ENCODE measurements at regions not wholly inside any gene's neighbourhood (a gene's known extent, or its start where the extent isn't known, plus 50 kb on each side); places are given as distances from the start of the nearest gene placed in this dataset.

DNA sequence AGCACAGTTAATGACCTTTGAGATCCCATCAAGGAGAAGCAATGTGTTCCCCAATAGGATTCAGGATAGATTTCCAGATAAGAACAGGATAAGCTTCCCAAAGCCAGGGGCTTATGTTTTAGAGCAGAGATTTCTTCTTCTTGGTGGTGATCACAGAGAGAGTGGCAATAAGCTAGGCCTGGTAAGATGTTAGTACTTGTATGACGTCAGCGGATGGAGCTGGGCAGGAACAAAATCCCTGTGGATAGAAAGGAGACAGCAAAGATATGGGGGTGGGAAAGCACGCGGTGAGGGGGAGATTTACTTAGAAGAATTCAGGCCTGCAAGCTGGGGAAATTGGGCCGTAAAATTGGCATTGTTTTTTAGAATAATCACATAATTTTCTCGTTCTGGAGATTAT lies 323.0 kb downstream of the MTX2 start:
- no peak for DNase-seq (ENCODE audit: low read depth in 4 of 4, low spot score in 3 of 4)

- no peak for DNase-seq (ENCODE audit: low read depth in 4 of 4, low spot score in 3 of 4)
Measured at GRCh38 chr2:176595986-176596385, 326.7 kb downstream of the MTX2 start.

DNA sequence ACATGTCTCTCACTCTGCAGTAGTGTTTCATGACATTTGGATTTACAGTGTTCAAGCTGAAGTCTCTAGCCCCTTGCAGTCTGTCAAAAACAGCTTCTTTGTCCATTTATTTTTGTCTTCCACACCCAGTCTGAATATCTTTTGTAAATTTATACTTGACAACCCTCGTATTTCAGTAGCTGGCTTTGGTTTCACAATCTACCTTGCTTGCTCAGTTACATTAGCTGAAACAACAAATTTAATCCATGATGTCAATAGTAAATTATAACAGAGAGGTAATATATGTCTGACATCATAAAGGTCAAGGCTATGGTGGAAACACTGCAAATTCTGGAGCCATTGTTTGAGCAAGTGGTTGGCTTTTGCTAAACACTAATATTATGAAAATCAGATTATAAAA lies 328.7 kb downstream of the MTX2 start:
- DNase-seq (ENCODE audit: low read depth in 4 of 4, low spot score in 3 of 4), result no peak

- no peak for DNase-seq (ENCODE audit: low read depth in 4 of 4, low spot score in 3 of 4)
Measured at GRCh38 chr2:176598351-176598750, 329.1 kb downstream of the MTX2 start.

DNA sequence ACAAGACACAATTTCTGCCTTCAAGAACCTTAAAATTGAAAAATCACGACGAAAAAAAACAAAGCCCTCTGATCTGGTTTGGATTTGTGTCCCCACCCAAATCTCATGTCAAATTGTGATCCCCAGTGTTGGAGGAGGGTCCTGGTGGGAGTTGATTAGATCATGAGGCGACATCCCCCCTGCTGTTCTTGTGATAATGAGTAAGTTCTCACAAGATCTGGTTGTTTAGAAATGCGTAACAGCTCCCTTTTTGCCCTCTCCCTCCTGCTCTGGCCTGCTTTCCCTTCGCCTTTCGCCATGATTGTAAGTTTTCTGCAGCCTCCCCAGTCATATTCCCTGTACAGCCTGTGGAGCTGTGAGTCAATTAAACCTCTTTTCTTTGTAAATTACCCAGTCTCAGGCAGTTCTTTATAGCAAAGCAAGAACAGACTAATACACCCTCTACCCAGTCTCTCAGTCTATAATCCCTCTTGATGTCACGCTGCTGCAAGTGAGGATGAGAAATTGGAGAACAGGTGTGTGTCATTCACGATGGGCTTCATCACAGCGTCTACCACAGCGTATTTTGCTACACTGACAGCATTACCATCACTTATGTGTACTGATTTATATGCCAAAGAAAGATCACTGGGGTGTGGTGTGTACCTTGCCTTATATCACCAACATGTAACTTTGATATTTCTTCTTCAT lies 330.7 kb downstream of the MTX2 start:
- no peak for DNase-seq (ENCODE audit: low read depth in 4 of 4, low spot score in 3 of 4)

GRCh38 chr2:176601066-176601465 lies 331.8 kb downstream of the MTX2 start:
- no peak for DNase-seq (ENCODE audit: low read depth in 4 of 4, low spot score in 3 of 4)

GRCh38 chr2:176612036-176612435 lies 342.8 kb downstream of the MTX2 start:
- DNase-seq (ENCODE audit: low read depth in 4 of 4, low spot score in 3 of 4), result no peak

- DNase-seq (ENCODE audit: low read depth in 4 of 4, low spot score in 3 of 4), result no peak
Measured at GRCh38 chr2:176612736-176613135, 343.5 kb downstream of the MTX2 start.

GRCh38 chr2:176613323-176613987 lies 344.2 kb downstream of the MTX2 start:
- DNase-seq (ENCODE audit: low read depth in 4 of 4, low spot score in 3 of 4), result no peak

DNA sequence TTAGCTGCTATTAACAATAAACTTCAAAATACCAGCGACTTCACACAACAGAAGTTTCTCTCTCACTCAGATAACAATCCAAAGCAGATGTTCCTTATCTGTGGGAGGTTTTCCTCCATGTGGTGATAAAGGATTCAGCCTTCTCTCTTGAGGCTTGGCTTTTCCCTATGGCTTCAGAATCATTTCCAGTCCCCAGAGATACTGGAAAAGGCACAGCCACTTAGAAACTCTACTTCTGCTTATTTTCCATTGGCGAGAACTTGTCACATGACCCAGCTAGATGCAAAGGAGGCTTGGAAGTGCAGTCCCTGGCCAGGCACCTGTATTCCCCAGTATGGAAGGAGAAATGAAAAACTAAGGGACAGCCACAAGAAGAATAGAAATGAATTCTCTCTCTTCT lies 344.8 kb downstream of the MTX2 start:
- DNase-seq (ENCODE audit: low read depth in 4 of 4, low spot score in 3 of 4), result no peak

DNA sequence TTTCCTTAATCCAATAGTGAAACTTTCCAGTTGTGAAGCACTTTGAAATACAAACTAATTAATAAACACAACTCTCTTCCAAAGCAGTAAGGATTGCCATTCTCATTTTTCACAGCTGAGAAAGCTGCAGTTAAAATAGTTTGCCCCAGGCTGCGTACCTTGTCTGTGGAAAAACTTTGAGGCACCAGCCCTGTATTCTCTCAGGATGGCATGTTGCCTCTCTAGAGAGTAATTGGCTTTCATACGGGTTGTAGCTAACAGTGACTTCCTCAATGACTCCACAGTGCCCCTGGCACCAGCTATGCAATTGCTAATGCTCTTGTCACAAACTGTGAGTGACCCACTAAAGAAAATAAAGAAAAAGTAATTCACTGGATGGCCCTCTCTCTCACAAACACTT lies 345.7 kb downstream of the MTX2 start:
- DNase-seq (ENCODE audit: low read depth in 4 of 4, low spot score in 3 of 4), result no peak

DNA sequence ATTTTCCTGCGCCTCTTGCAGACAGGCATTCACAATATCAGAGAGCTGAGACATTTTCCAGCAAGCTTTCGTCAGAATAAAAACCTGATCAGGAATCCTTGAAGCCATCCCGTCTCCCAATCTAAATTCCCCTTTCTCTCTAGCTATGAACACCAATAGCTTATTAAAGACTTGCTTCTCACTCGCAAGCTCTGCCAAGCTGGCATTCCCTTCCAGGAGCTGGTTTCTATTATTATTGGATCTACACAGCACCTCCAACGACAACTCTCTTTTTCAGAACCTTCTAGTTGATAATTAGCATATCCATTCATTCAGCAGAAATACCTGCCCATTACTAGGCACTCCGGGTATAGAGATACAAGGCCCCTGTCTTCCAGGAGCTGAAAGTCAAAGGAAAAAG lies 350.3 kb downstream of the MTX2 start:
- no peak for DNase-seq (ENCODE audit: low read depth in 4 of 4, low spot score in 3 of 4)

- no peak for DNase-seq (ENCODE audit: low read depth in 4 of 4, low spot score in 3 of 4)
Measured at GRCh38 chr2:176621350-176621749, 352.1 kb downstream of the MTX2 start.

GRCh38 chr2:176622792-176623191 lies 353.6 kb downstream of the MTX2 start:
- DNase-seq (ENCODE audit: low read depth in 4 of 4, low spot score in 3 of 4), result no peak

- no peak for DNase-seq (ENCODE audit: low read depth in 4 of 4, low spot score in 3 of 4)
Measured at GRCh38 chr2:176626796-176627195, 357.6 kb downstream of the MTX2 start.

DNA sequence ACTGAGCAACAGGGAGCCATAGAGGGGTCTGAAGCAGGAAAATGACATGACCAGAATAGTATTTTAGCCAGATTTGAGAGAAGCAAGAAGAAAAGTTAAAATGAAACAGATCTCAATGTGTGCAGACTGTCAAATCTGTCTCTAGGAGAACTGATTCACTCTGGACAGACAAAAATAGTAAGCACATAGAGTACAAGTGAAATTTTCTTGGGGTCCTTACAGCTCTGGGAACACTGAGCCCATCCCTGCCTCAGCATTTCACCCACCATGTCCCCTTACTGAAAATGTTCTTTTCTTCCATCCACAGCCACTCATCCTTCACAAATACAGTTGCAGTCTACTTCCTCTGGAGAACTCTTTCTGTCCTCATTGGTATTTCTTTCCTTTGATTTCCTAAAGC lies 359.2 kb downstream of the MTX2 start:
- DNase-seq (ENCODE audit: low read depth in 4 of 4, low spot score in 3 of 4), result no peak

- no peak for DNase-seq (ENCODE audit: low read depth in 4 of 4, low spot score in 3 of 4)
Measured at GRCh38 chr2:176633754-176634153, 364.5 kb downstream of the MTX2 start.

DNA sequence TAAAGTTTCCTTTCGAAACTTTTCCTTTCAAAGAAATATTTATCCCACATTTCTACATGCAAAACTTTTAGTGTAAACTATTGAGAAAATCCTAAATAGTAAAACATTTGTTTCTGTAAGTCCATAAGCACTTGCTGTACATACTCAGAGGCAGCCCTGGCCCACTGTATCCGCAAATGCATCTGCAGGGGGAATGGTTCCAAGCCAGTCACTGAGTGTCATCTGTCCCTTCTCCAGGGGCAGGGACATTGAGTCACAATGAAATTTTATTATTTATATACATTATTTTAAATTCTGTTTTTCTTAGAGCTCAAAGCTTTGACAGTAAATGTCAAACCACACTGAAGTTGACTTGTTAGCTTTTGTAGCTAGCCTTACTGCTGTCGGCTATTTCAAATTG lies 367.2 kb downstream of the MTX2 start:
- no peak for DNase-seq (ENCODE audit: low read depth in 4 of 4, low spot score in 3 of 4)

- DNase-seq (ENCODE audit: low read depth in 4 of 4, low spot score in 3 of 4), result no peak
Measured at GRCh38 chr2:176637142-176637485, 367.9 kb downstream of the MTX2 start.

DNA sequence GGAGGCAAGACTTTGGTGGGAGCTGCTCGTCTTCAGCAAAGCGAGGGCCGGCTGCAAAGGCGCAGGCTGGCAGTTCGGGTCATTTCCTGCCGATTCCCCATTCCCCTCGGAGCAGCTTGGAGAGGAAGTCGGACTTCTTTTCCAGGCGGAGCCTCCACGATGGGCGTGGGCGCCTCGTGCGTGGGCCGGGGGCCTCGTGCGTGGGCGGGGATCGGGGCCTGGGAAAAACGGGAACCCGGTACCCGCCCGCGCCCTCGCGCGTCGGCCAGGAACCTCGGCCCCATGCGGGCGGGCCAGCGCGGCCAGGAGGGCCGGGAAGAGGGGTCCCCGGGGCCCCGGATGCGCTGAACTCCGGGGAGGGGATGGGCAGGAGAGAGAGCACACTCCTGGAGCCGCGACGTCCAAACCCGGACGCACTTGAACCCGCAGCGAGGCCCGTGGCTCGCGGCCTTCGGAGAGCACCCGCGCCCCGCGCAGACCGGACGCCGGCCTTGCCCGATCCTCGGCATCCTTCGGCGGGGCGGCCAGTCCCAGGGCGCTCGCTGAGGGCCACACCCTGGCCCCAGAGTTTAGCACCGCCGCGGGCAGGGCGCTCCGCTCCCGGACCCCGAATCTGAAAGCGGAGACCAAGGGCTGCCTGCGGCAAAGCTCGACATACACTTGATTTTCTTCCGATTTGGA lies 368.4 kb downstream of the MTX2 start:
- no peak for DNase-seq (ENCODE audit: low read depth in 4 of 4, low spot score in 3 of 4)

DNA sequence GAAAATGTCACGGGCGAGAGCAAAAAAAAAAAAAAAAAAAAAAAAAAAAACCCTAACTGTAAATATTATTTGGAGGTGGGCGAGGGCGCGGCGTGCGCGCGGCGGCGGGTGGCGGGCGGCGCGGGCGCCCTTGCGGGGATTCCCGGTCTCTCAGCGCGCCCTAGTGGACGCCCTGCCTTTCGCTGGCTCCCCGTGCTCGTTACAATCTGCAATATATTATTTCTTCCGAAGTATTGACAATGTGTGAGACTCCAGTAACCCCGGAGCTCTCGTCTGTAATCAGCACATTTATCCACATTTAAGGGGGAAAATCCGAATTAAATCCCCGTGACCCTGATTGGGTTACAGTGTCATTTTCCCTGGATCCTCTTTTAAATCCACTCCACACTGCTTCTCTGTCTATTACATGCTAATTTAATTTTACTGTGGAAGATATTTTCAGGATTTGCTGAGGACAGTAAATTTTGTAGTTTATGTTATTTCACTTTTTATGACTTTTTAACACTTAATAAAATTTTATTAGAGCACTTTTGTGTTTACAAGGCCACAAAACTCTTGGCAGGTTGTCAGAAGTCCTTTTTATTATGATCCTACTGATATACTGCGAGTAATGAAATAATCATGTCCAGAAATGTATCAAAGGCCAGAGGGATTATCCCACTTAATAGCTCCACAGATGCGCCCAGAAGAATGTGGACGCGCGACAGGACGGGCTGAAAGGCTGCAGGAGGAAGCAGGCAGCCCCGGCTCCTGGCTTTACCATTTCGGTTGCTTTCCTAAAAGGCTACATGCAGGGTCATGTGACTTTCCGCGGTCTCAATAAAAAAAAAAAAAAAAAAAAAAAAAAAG lies 369.1 kb downstream of the MTX2 start:
- peak in 2 of 4 donors; percentile 62 to 67 for DNase-seq (ENCODE audit: low read depth in 4 of 4, low spot score in 3 of 4)
